ENCODE measurements at regions not wholly inside any gene's neighbourhood (a gene's known extent, or its start where the extent isn't known, plus 50 kb on each side); places are given as distances from the start of the nearest gene placed in this dataset.

DNA sequence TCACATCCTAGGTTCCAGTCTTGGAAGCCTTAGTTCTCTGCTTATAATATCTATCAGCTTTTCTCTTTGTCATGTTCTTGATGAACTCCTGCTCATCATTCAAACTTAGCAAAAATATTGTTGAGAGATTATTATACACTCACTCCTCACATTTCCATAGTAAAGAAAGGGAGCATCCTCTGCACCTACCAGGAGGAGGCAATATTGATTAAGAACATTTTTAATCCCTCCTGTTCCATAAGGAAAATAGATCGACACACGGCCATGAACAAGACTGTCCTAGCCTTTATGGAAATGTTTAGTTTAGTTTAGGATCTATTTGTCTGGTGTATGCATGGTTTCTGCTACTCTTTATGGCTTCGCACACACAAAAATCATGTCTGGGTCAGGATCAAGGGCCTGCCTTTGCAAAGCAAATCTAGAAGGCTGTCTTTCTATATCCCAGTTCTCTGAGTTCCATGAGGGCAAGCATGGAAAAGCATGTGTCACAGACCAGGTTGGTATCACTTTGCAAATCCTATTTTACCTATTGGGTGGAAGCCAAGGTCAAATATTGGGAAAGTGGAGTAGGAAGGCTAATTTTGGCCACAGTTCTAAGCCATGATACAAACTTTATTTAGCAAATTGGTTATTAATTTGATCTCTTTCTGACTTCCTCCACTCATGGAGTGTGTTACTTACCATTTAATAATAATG is 164.4 kb downstream of the MDFIC start:
- Histone ChIP-seq H3K18ac (ENCODE audit: low read depth, low read length) (no peak overlapping the region; the same call in 1 of the 2 replicates), H4K8ac (ENCODE audit: low read depth in 2 of 2, low read length in 2 of 2) (no peak overlapping the region), H3K56ac (ENCODE audit: extremely low read depth, insufficient read depth, low read length) (no peak overlapping the region), H2BK20ac (ENCODE audit: low read depth, low read length) (peak overlapping the region; percentile 64), H2BK5ac (ENCODE audit: low read depth, low read length, poor library complexity, severe bottlenecking) (no peak overlapping the region), H3K4ac (ENCODE audit: low read depth, low read length) (no peak overlapping the region; the same call in 1 of the 2 replicates), H3K14ac (replicated peaks; ENCODE audit: low read depth, low read length) (no peak overlapping the region), H2AK9ac (replicated peaks; ENCODE audit: low read depth, low read length, poor library complexity) (no peak overlapping the region), H3K4me1 (ENCODE audit: control insufficient read depth, insufficient read depth, low read length) (peaks cover 3% of the 10 kb centered on the region; the same call in 1 of the 2 replicates), H3K36me3 (ENCODE audit: control insufficient read depth, insufficient read depth, low read length) (no peaks in the 10 kb centered on the region), H3K9me1 (ENCODE audit: insufficient read depth, low read length) (no peaks in the 10 kb centered on the region), H3K79me1 (ENCODE audit: low read depth in 1 of 2, low read length in 2 of 2) (no peaks in the 10 kb centered on the region), H2BK120ac (ENCODE audit: low read depth, low read length) (no peak overlapping the region), H2BK15ac (ENCODE audit: low read depth, low read length) (0 out of 3 replicates have a peak overlapping the region, but pooled peaks have one; percentile 14), H3K4me3 (ENCODE audit: insufficient read depth, low read depth, low read length) (no peak overlapping the region), H3K27me3 (ENCODE audit: control insufficient read depth, insufficient read depth, low read length) (no peaks in the 10 kb centered on the region), H3K4me2 (ENCODE audit: low read depth, low read length) (no peak overlapping the region), H4K20me1 (ENCODE audit: insufficient read depth, low read length) (no peaks in the 10 kb centered on the region), H4K91ac (ENCODE audit: insufficient read depth, low read depth, low read length) (0 out of 2 replicates have a peak overlapping the region, but pooled peaks have one; percentile 24), H3K9ac (ENCODE audit: low read depth, low read length) (no peak overlapping the region), H2AFZ (replicated peaks; ENCODE audit: low read length, poor library complexity) (no peak overlapping the region), H3K23ac (ENCODE audit: low read depth, low read length) (no peak overlapping the region), H3K27ac (ENCODE audit: insufficient read depth, low read length) (no peak overlapping the region), H2AK5ac (ENCODE audit: low read depth, low read length) (peak overlapping the region; percentile 64; the same call in 1 of the 2 replicates), H4K5ac (ENCODE audit: low read depth, low read length) (no peak overlapping the region), H3K9me3 (ENCODE audit: control insufficient read depth, insufficient read depth, low read length) (no peaks in the 10 kb centered on the region)
- ATAC-seq (ENCODE audit: low read depth) = no peak
- DNase-seq = no peak
- POLR2A ChIA-PET (ENCODE audit: unreplicated experiment) = interaction anchor here (0.6 kb wide), 1 partner anchor 159 kb away, joined by 3 read pairs; no protein-coding TSS in a partner anchor
- CTCF ChIA-PET = no interaction called here
- BruUV-seq (replicated peaks) = no TSS peak
- dilution Hi-C loops (cut with HindIII; ENCODE audit: low sequenced_read_pairs, unreplicated experiment) (no loop called here), intact Hi-C loops (cut with micrococcal nuclease) (loop anchor here (5.0 kb wide), 1 partner anchor 591 kb away; no protein-coding TSS in a partner anchor), in situ Hi-C loops (cut with MboI; ENCODE audit: low sequenced_read_pairs) (no loop called here)
- WGBS, 2 experiments (ENCODE audit: extremely low coverage in 2 of 2, insufficient read length in 1 of 2) = no CpG with 5 or more reads among the region's 3 CpGs
- TF ChIP-seq MXI1 (IDR thresholded peaks at IDR 0.05; ENCODE audit: borderline replicate concordance, low read depth, low read length) (no peak), POLR2A (IDR thresholded peaks at IDR 0.05; ENCODE audit: low read depth, low read length) (no peak), RCOR1 (IDR thresholded peaks at IDR 0.05; ENCODE audit: insufficient replicate concordance, low read length) (no peak), RAD21 (IDR thresholded peaks at IDR 0.05; ENCODE audit: low read length) (no peak), MAZ (IDR thresholded peaks at IDR 0.05; ENCODE audit: borderline replicate concordance, low read depth, low read length) (no peak), MAFK (IDR thresholded peaks at IDR 0.05; ENCODE audit: low read depth, low read length) (no peak), SMC3 (IDR thresholded peaks at IDR 0.05; ENCODE audit: low read depth, low read length) (no peak), ELK1 (IDR thresholded peaks at IDR 0.05; ENCODE audit: borderline replicate concordance, low read depth, low read length) (no peak), USF2 (IDR thresholded peaks at IDR 0.05; ENCODE audit: low read depth, low read length) (no peak), NFE2L2 (IDR thresholded peaks at IDR 0.05; ENCODE audit: low read depth, low read length) (no peak)
